ENCODE measurements at regions not wholly inside any gene's neighbourhood (a gene's known extent, or its start where the extent isn't known, plus 50 kb on each side); places are given as distances from the start of the nearest gene placed in this dataset.

DNA sequence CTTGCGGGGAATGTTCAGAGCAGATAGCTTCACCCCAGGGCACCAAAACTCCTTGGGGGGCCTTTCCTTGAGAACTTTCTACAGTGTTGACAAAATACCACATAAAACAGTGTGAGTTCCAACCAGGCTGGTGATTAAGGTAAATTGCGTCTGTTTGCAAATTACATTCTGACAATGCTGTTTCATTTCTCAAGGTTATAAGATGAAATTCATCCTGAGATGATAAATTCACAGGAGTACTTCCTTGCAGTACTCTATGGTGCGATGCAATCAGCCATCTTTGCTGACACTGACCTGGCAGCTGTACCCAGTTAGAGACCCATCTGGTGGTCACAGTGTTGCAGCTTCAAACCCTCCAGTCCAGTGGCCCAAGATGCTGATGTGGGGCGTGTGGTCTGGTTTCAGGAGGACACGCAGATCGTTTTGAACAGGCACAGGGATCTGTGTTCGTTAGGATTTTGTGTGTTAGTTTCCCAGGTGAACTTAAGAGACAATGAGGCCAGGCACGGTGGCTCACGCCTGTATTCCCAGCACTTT, 99.5 kb upstream of the SLC66A3 start:
- Mint-ChIP-seq H3K9me3 (peaks cover 7% of the 10 kb centered on the region), H3K36me3 (no peaks in the 10 kb centered on the region), H3K27ac (no peak overlapping the region), H3K4me3 (no peak overlapping the region), H3K27me3 (ENCODE audit: insufficient read depth, low read depth) (peaks cover 6% of the 10 kb centered on the region), H3K4me1 (peaks cover 3% of the 10 kb centered on the region)
- TF ChIP-seq, protein P1, sequence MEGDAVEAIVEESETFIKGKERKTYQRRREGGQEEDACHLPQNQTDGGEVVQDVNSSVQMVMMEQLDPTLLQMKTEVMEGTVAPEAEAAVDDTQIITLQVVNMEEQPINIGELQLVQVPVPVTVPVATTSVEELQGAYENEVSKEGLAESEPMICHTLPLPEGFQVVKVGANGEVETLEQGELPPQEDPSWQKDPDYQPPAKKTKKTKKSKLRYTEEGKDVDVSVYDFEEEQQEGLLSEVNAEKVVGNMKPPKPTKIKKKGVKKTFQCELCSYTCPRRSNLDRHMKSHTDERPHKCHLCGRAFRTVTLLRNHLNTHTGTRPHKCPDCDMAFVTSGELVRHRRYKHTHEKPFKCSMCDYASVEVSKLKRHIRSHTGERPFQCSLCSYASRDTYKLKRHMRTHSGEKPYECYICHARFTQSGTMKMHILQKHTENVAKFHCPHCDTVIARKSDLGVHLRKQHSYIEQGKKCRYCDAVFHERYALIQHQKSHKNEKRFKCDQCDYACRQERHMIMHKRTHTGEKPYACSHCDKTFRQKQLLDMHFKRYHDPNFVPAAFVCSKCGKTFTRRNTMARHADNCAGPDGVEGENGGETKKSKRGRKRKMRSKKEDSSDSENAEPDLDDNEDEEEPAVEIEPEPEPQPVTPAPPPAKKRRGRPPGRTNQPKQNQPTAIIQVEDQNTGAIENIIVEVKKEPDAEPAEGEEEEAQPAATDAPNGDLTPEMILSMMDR (IDR thresholded peaks at IDR 0.05): no peak
- Histone ChIP-seq H4K20me1 (ENCODE audit: low read depth) (no peaks in the 10 kb centered on the region), H3K27me3 (no peaks in the 10 kb centered on the region), H3K27ac (no peak overlapping the region), H3K4me2 (no peak overlapping the region), H2AFZ (replicated peaks) (no peak overlapping the region), H3F3A (ENCODE audit: low read depth) (no peaks in the 10 kb centered on the region), H3K36me3 (no peaks in the 10 kb centered on the region), H3K4me3 (no peak overlapping the region), H3K9ac (no peak overlapping the region), H3K4me1 (no peaks in the 10 kb centered on the region), H3K79me2 (ENCODE audit: low read depth) (no peaks in the 10 kb centered on the region), H3K9me3 (ENCODE audit: low read depth) (no peaks in the 10 kb centered on the region)
- DNase-seq (ENCODE audit: low spot score): no peak

DNA sequence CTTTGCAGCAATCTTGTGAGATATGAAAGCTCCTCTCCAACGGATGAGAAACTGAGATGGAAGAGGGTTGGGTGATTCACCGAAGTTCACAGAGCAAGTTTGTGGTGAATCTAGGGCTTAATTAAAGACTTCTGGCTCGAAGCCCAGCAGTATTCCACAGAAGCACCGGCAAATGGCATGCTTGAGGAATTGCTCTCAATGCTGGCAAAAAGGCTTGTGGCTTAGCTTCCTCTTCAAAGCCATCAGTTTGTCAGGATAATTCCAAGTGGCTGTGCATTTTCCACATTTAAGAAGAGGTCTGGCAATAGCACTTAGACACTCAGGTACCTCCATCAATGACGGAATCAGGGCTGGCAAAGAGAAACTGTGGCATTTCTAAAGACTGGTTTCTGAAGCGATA, 98.7 kb upstream of the SLC66A3 start:
- no peaks in the 10 kb centered on the region for H3K36me3 ChIP-seq
- H3K27ac Mint-ChIP-seq: no peak overlapping the region
- no peaks in the 10 kb centered on the region for H3K36me3 Mint-ChIP-seq
- H3K9me3 ChIP-seq (ENCODE audit: low read depth): peaks cover 3% of the 10 kb centered on the region
- H3K4me2 ChIP-seq: no peak overlapping the region
- peaks cover 11% of the 10 kb centered on the region for H3K9me3 Mint-ChIP-seq
- no peaks in the 10 kb centered on the region for H3K4me1 ChIP-seq
- H3K79me2 ChIP-seq (ENCODE audit: low read depth): no peaks in the 10 kb centered on the region
- no peak for DNase-seq (ENCODE audit: low spot score)
- H2AFZ ChIP-seq (replicated peaks): no peak overlapping the region
- H3K4me3 Mint-ChIP-seq: no peak overlapping the region
- no peak overlapping the region for H3K27ac ChIP-seq
- H3K4me1 Mint-ChIP-seq: peaks cover 3% of the 10 kb centered on the region
- TF ChIP-seq EZH2 (IDR thresholded peaks at IDR 0.05) (no peak), EZH2phosphoT487 (IDR thresholded peaks at IDR 0.05) (no peak)
- TF ChIP-seq, protein P1 (IDR thresholded peaks at IDR 0.05): no peak
- no peak overlapping the region for H3K4me3 ChIP-seq
- no peaks in the 10 kb centered on the region for H4K20me1 ChIP-seq (ENCODE audit: low read depth)
- H3K9ac ChIP-seq: no peak overlapping the region
- no peaks in the 10 kb centered on the region for H3K27me3 ChIP-seq
- no peaks in the 10 kb centered on the region for H3F3A ChIP-seq (ENCODE audit: low read depth)
- H3K27me3 Mint-ChIP-seq (ENCODE audit: insufficient read depth, low read depth): peaks cover 6% of the 10 kb centered on the region

DNA sequence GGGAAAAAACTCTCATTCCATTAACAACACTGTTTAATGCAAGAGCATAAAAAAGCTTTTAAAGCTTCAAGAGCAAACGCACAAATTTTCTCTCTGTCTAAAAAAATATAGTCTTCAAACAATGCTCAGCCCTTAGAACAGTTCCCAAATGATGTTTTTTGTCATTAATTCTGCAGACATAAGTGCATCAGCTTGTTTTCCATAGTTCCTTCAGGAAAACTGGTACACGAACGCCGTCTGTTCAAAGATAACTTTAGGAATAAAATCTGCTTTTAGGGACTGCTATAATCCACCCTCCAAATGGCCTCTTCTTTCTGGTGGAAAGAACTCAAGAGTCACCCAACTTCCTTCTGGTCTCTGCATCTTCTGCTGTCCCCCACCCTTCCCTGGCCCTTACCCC, 98.2 kb upstream of the SLC66A3 start:
- Histone ChIP-seq H3K27me3 (no peaks in the 10 kb centered on the region), H2AFZ (replicated peaks) (no peak overlapping the region), H3F3A (ENCODE audit: low read depth) (no peaks in the 10 kb centered on the region), H4K20me1 (ENCODE audit: low read depth) (no peaks in the 10 kb centered on the region), H3K4me3 (no peak overlapping the region), H3K36me3 (no peaks in the 10 kb centered on the region), H3K27ac (no peak overlapping the region), H3K4me2 (no peak overlapping the region), H3K9me3 (ENCODE audit: low read depth) (peaks cover 8% of the 10 kb centered on the region), H3K9ac (no peak overlapping the region), H3K79me2 (ENCODE audit: low read depth) (no peaks in the 10 kb centered on the region), H3K4me1 (no peaks in the 10 kb centered on the region)
- peaks cover 6% of the 10 kb centered on the region for H3K27me3 Mint-ChIP-seq (ENCODE audit: insufficient read depth, low read depth)
- H3K9me3 Mint-ChIP-seq: peaks cover 12% of the 10 kb centered on the region
- no peak overlapping the region for H3K27ac Mint-ChIP-seq
- TF ChIP-seq, protein P1 (IDR thresholded peaks at IDR 0.05): no peak
- TF ChIP-seq EZH2phosphoT487 (IDR thresholded peaks at IDR 0.05): no peak
- TF ChIP-seq EZH2 (IDR thresholded peaks at IDR 0.05): no peak
- no peaks in the 10 kb centered on the region for H3K36me3 Mint-ChIP-seq
- no peak for DNase-seq (ENCODE audit: low spot score)
- H3K4me1 Mint-ChIP-seq: peaks cover 3% of the 10 kb centered on the region
- no peak overlapping the region for H3K4me3 Mint-ChIP-seq

Measured in neural progenitor cell (in vitro differentiated cells).